NB4 (cell line): ENCODE measurements at regions not wholly inside any gene's neighbourhood (a gene's known extent, or its start where the extent isn't known, plus 50 kb on each side); places are given as distances from the start of the nearest gene placed in this dataset.

Experiments
- POLR2A ChIP-seq: IDR thresholded peaks from 2 replicates; pipeline ENCODE4 v1.6.1; 2011; ENCODE audit warnings: mild to moderate bottlenecking; ENCODE audit not compliant: insufficient read length; ENCODE audit errors: extremely low read depth
- TF ChIP-seq, protein P1 (sequence below): IDR thresholded peaks from one replicate; pipeline ENCODE4 v1.5.1; 2012; ENCODE audit warnings: low read depth, low read length
- TF ChIP-seq, protein P2 (sequence below): IDR thresholded peaks from 2 replicates; pipeline ENCODE4 v1.6.1; 2011; ENCODE audit warnings: low read depth, low read length

DNA sequence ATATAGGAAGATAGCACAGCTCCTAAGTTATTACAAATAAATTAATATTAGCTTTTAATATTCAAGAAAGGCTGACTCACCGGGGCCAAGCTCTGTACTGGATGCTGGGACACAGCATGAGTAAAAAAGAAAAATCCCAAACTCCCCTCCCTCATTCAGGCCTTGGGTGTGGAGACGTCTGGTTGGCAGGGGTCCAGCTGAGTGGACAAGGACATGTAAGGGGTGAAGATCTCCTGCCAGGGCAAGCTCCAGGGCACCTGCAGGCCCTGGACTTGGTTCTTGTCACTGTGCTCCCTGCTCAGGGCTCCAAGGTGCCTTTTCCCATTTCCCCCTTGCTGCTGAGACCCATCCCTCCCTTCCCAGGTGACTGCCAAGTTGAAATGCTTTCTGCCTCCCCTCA is 388.5 kb downstream of the ENC1 start:
- TF ChIP-seq POLR2A: no peak
- TF ChIP-seq, protein P1, sequence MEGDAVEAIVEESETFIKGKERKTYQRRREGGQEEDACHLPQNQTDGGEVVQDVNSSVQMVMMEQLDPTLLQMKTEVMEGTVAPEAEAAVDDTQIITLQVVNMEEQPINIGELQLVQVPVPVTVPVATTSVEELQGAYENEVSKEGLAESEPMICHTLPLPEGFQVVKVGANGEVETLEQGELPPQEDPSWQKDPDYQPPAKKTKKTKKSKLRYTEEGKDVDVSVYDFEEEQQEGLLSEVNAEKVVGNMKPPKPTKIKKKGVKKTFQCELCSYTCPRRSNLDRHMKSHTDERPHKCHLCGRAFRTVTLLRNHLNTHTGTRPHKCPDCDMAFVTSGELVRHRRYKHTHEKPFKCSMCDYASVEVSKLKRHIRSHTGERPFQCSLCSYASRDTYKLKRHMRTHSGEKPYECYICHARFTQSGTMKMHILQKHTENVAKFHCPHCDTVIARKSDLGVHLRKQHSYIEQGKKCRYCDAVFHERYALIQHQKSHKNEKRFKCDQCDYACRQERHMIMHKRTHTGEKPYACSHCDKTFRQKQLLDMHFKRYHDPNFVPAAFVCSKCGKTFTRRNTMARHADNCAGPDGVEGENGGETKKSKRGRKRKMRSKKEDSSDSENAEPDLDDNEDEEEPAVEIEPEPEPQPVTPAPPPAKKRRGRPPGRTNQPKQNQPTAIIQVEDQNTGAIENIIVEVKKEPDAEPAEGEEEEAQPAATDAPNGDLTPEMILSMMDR: no peak
- TF ChIP-seq, protein P2, sequence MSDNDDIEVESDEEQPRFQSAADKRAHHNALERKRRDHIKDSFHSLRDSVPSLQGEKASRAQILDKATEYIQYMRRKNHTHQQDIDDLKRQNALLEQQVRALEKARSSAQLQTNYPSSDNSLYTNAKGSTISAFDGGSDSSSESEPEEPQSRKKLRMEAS: no peak
